Activated CD4-positive, alpha-beta T cell treated with anti-CD3 and anti-CD28 coated beads, Interleukin-2, amount 10 ng/mL, durations not matched to agents 24 days and 14 days (primary cell): ENCODE measurements at regions not wholly inside any gene's neighbourhood (a gene's known extent, or its start where the extent isn't known, plus 50 kb on each side); places are given as distances from the start of the nearest gene placed in this dataset.

Experiments
- DNase-seq: peaks from one replicate; pipeline ENCODE4 v3.0.0; 2022
- H3K27ac Mint-ChIP-seq: one replicate; pipeline ENCODE4 v1.8.0; 2022; ENCODE audit warnings: mild to moderate bottlenecking, mixed read lengths
- H3K27me3 Mint-ChIP-seq: one replicate; pipeline ENCODE4 v1.8.0; 2022; ENCODE audit warnings: mixed read lengths
- H3K36me3 Mint-ChIP-seq: one replicate; pipeline ENCODE4 v1.8.0; 2022; ENCODE audit warnings: low read depth, mild to moderate bottlenecking, mixed read lengths
- H3K4me1 Mint-ChIP-seq: one replicate; pipeline ENCODE4 v1.8.0; 2021; ENCODE audit warnings: mixed read lengths
- H3K4me3 Mint-ChIP-seq: one replicate; pipeline ENCODE4 v1.8.0; 2022; ENCODE audit warnings: mild to moderate bottlenecking, moderate library complexity, mixed read lengths
- H3K9me3 Mint-ChIP-seq: one replicate; pipeline ENCODE4 v1.8.0; 2021; ENCODE audit warnings: mixed read lengths
- intact Hi-C: fragments of 100-400 bp; cut with micrococcal nuclease; formaldehyde crosslinking; loops from one replicate; pipeline ENCODE4 v1.15.1; 2023

DNA sequence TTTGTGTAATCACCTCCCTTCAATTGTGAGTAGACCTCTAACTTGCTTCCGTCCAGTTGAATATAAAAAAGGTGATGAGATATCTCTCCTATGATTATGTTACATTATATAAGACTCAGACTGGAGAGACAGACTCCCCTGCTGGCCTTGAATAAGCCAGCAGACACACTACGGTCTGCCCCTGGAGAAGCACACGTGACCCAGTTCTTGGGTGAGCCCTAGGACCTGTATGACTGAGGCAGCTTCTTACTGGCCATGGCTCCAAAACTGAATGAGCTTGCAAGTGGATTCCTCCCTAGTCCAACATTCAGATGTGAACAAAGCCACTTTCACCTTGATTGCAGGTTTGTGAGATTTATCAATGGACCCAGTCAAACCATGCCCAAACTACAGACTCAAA lies 427.9 kb upstream of the DCN start:
- Mint-ChIP-seq H3K9me3 (no peaks in the 10 kb centered on the region), H3K4me1 (peaks cover 5% of the 10 kb centered on the region), H3K27ac (no peak overlapping the region), H3K36me3 (no peaks in the 10 kb centered on the region), H3K27me3 (no peaks in the 10 kb centered on the region), H3K4me3 (no peak overlapping the region)
- DNase-seq: no peak
- intact Hi-C loops: no loop called here

GRCh38 chr12:91609283-91609682 lies 426.7 kb upstream of the DCN start:
- intact Hi-C loops: no loop called here
- Mint-ChIP-seq H3K27ac (no peak overlapping the region), H3K4me1 (peaks cover 5% of the 10 kb centered on the region), H3K36me3 (no peaks in the 10 kb centered on the region), H3K9me3 (no peaks in the 10 kb centered on the region), H3K4me3 (no peak overlapping the region), H3K27me3 (no peaks in the 10 kb centered on the region)
- DNase-seq: no peak

- Mint-ChIP-seq H3K27me3 (no peaks in the 10 kb centered on the region), H3K4me3 (no peak overlapping the region), H3K36me3 (no peaks in the 10 kb centered on the region), H3K9me3 (no peaks in the 10 kb centered on the region), H3K4me1 (peaks cover 5% of the 10 kb centered on the region), H3K27ac (no peak overlapping the region)
- intact Hi-C loops: no loop called here
- no peak for DNase-seq
Observed at GRCh38 chr12:91608542-91608941, 425.9 kb upstream of the DCN start.

DNA sequence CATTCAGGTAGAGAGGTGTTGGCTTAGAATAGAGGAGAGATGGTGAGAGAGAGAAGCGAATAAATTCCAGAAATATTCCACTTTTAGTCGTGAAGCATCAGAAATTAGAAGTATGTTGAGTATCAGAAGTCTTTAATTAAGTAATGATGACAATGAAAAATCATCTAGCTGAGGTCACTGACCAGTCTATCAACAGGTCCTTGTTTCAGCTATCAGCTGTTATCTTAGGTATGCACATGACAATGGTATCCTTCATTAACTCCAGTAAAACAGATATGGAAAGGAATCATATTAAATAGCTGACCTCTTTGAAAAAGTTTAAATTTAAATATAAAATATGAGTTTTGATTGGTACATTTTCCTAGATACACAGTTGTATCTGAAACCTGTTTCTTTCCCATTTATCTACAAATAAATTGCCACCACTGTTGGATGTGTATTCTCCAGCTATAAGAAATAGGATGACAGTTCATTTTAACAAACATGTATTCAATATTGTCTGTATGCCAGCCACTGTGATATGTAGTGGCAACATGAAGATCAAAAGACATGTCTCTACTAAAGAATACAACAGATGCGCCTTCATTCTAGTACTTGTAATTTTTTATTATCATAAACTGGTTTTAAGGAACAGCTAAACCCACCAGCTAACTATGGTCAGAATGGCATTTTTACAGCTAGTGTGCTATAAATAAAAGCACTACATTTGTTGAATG lies 424.2 kb upstream of the DCN start:
- peaks cover 5% of the 10 kb centered on the region for H3K4me1 Mint-ChIP-seq
- intact Hi-C loops: no loop called here
- H3K27ac Mint-ChIP-seq: no peak overlapping the region
- H3K36me3 Mint-ChIP-seq: no peaks in the 10 kb centered on the region
- no peaks in the 10 kb centered on the region for H3K9me3 Mint-ChIP-seq
- no peak overlapping the region for H3K4me3 Mint-ChIP-seq
- H3K27me3 Mint-ChIP-seq: no peaks in the 10 kb centered on the region
- DNase-seq: no peak

GRCh38 chr12:91604897-91605296 lies 422.3 kb upstream of the DCN start:
- Mint-ChIP-seq H3K36me3 (no peaks in the 10 kb centered on the region), H3K27me3 (no peaks in the 10 kb centered on the region), H3K4me1 (peaks cover 5% of the 10 kb centered on the region), H3K27ac (no peak overlapping the region), H3K9me3 (peaks cover 3% of the 10 kb centered on the region), H3K4me3 (no peak overlapping the region)
- DNase-seq: no peak
- intact Hi-C loops: no loop called here

- H3K36me3 Mint-ChIP-seq: no peaks in the 10 kb centered on the region
- intact Hi-C loops: no loop called here
- no peak overlapping the region for H3K27ac Mint-ChIP-seq
- H3K9me3 Mint-ChIP-seq: peaks cover 9% of the 10 kb centered on the region
- no peak for DNase-seq
- no peaks in the 10 kb centered on the region for H3K4me1 Mint-ChIP-seq
- no peak overlapping the region for H3K4me3 Mint-ChIP-seq
- no peaks in the 10 kb centered on the region for H3K27me3 Mint-ChIP-seq
Observed at GRCh38 chr12:91603060-91603459, 420.4 kb upstream of the DCN start.

GRCh38 chr12:91601054-91601453 lies 418.4 kb upstream of the DCN start:
- H3K4me1 Mint-ChIP-seq: no peaks in the 10 kb centered on the region
- peaks cover 9% of the 10 kb centered on the region for H3K9me3 Mint-ChIP-seq
- no peak overlapping the region for H3K27ac Mint-ChIP-seq
- no peak for DNase-seq
- H3K27me3 Mint-ChIP-seq: no peaks in the 10 kb centered on the region
- intact Hi-C loops: no loop called here
- no peak overlapping the region for H3K4me3 Mint-ChIP-seq
- no peaks in the 10 kb centered on the region for H3K36me3 Mint-ChIP-seq

- Mint-ChIP-seq H3K9me3 (peaks cover 5% of the 10 kb centered on the region), H3K4me3 (no peak overlapping the region), H3K27ac (no peak overlapping the region), H3K27me3 (no peaks in the 10 kb centered on the region), H3K4me1 (no peaks in the 10 kb centered on the region), H3K36me3 (no peaks in the 10 kb centered on the region)
- intact Hi-C loops: no loop called here
- DNase-seq: no peak
Observed at GRCh38 chr12:91594715-91595114, 412.1 kb upstream of the DCN start.

DNA sequence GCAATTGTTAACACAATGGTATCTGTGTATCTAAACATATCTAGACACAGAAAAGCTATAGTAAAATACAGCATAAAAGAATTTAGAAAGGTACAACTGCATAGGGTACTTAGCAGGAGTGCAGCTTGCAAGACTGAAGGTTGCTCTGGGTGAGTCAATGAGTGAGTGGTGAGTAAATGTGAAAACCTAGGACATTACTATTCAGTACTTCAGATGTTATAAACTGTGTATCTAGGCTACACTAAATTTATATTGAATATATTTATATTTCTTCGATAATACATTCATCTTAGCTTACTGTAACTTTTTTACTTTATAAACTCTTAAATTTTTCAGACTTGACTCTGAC lies 409.0 kb upstream of the DCN start:
- no peak for DNase-seq
- Mint-ChIP-seq H3K4me1 (no peaks in the 10 kb centered on the region), H3K9me3 (peaks cover 3% of the 10 kb centered on the region), H3K27me3 (no peaks in the 10 kb centered on the region), H3K4me3 (no peak overlapping the region), H3K36me3 (no peaks in the 10 kb centered on the region), H3K27ac (no peak overlapping the region)
- intact Hi-C loops: no loop called here

- Mint-ChIP-seq H3K27ac (no peak overlapping the region), H3K9me3 (peaks cover 3% of the 10 kb centered on the region), H3K4me1 (no peaks in the 10 kb centered on the region), H3K4me3 (no peak overlapping the region), H3K27me3 (no peaks in the 10 kb centered on the region), H3K36me3 (no peaks in the 10 kb centered on the region)
- no peak for DNase-seq
- intact Hi-C loops: no loop called here
Observed at GRCh38 chr12:91590966-91591638, 408.5 kb upstream of the DCN start.

GRCh38 chr12:91588874-91589454 lies 406.3 kb upstream of the DCN start:
- H3K27me3 Mint-ChIP-seq: no peaks in the 10 kb centered on the region

DNA sequence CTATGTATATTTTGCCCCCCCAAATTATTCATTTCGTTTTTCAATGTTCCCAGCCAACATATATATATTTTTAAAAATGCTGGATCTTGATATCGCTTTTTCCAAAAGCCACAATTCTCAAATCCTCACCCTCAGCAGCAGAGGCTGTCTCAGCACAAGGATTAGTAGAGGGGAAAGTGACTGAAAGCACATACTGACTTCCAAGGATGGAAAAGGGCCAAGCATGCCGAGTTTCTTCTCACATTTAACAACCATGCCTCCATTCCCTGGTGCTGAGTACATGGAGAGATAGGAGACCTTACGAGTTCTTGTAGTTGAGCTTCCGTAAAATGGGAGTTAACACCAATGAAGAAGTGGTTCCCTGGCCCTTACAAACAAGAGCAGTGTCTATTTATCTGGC lies 403.4 kb upstream of the DCN start:
- DNase-seq: no peak
- intact Hi-C loops: no loop called here
- H3K27me3 Mint-ChIP-seq: peaks cover 2% of the 10 kb centered on the region
- no peaks in the 10 kb centered on the region for H3K4me1 Mint-ChIP-seq
- peaks cover 3% of the 10 kb centered on the region for H3K9me3 Mint-ChIP-seq
- H3K36me3 Mint-ChIP-seq: no peaks in the 10 kb centered on the region
- H3K27ac Mint-ChIP-seq: no peak overlapping the region
- H3K4me3 Mint-ChIP-seq: no peak overlapping the region

More at GRCh38 chr12:91588874-91589454, 406.3 kb upstream of the DCN start:
- Mint-ChIP-seq H3K36me3 (no peaks in the 10 kb centered on the region), H3K4me1 (no peaks in the 10 kb centered on the region), H3K4me3 (no peak overlapping the region), H3K27ac (no peak overlapping the region), H3K9me3 (peaks cover 3% of the 10 kb centered on the region)
- no peak for DNase-seq
- intact Hi-C loops: no loop called here

DNA sequence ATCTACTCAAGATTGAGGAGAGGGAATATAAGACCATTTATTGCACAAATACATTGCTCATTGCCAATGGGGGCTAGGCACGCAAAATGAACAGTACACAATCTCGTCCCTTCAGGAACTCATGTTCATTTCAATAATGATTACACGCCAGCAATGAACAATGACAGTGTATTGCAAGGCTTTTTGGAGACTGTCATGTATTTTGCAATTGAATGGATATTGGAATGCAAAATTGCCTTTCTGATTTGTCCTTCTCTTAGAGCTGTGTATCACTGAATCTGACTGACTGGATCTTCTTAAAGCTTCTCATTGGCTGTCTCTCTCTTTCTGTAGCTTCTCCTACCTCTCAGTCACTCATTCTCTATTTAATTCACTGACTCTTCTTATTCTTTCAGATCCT lies 400.2 kb upstream of the DCN start:
- intact Hi-C loops: no loop called here
- DNase-seq: no peak
- no peaks in the 10 kb centered on the region for H3K36me3 Mint-ChIP-seq
- H3K9me3 Mint-ChIP-seq: no peaks in the 10 kb centered on the region
- no peak overlapping the region for H3K27ac Mint-ChIP-seq
- H3K27me3 Mint-ChIP-seq: peaks cover 2% of the 10 kb centered on the region
- no peak overlapping the region for H3K4me3 Mint-ChIP-seq
- peaks cover under 1% of the 10 kb centered on the region for H3K4me1 Mint-ChIP-seq

- DNase-seq: no peak
- Mint-ChIP-seq H3K4me3 (no peak overlapping the region), H3K9me3 (no peaks in the 10 kb centered on the region), H3K27ac (no peak overlapping the region), H3K27me3 (peaks cover 3% of the 10 kb centered on the region), H3K4me1 (peaks cover 4% of the 10 kb centered on the region), H3K36me3 (no peaks in the 10 kb centered on the region)
- intact Hi-C loops: loop anchor here (2.0 to 5.0 kb wide), 4 partner anchors 108 to 1071 kb away; no protein-coding TSS in a partner anchor
Observed at GRCh38 chr12:91579516-91580263, 397.1 kb upstream of the DCN start.
